Fibroblast of the aortic adventitia (primary cell): ENCODE measurements at regions not wholly inside any gene's neighbourhood (a gene's known extent, or its start where the extent isn't known, plus 50 kb on each side); places are given as distances from the start of the nearest gene placed in this dataset.
A peak's percentile ranks its signal among the peaks of the same experiment; 100 is the strongest.

ENCODE experiments used
- DNase-seq: peaks from one replicate; pipeline ENCODE4 v3.0.0-alpha.2; 2010; ENCODE audit warnings: low read depth
- H3K4me3 ChIP-seq: 2 replicates; pipeline ENCODE4 v1.5.1; 2011; ENCODE audit warnings: low read depth, mild to moderate bottlenecking, control low read depth, low read length, moderate library complexity
- TF ChIP-seq, protein P1 (sequence below): IDR thresholded peaks from 2 replicates; pipeline ENCODE4 v1.5.1; 2011; ENCODE audit warnings: mild to moderate bottlenecking, low read length, control low read depth, inconsistent platforms; ENCODE audit not compliant: insufficient read depth

DNA sequence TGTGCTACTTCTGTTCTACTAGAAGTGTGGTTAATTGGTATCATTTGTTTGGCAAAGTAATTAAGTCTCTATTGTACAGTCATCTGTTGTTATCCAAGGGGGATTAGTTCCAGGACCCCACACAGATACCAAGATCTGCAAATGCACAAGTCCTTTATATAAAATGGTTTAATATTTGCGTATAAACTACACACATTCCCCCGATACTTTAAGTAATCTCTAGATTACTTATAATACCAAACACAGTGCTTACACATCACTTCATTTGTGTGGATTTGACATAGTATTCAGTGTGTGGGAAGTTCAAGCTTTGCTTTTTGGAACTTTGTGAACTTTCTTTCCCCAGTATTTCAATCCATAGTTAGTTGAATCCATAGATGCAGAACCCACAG is 50.5 kb upstream of the ABI3BP start:
- H3K4me3 ChIP-seq, result no peak overlapping the region
- DNase-seq, result no peak
- TF ChIP-seq, protein P1, sequence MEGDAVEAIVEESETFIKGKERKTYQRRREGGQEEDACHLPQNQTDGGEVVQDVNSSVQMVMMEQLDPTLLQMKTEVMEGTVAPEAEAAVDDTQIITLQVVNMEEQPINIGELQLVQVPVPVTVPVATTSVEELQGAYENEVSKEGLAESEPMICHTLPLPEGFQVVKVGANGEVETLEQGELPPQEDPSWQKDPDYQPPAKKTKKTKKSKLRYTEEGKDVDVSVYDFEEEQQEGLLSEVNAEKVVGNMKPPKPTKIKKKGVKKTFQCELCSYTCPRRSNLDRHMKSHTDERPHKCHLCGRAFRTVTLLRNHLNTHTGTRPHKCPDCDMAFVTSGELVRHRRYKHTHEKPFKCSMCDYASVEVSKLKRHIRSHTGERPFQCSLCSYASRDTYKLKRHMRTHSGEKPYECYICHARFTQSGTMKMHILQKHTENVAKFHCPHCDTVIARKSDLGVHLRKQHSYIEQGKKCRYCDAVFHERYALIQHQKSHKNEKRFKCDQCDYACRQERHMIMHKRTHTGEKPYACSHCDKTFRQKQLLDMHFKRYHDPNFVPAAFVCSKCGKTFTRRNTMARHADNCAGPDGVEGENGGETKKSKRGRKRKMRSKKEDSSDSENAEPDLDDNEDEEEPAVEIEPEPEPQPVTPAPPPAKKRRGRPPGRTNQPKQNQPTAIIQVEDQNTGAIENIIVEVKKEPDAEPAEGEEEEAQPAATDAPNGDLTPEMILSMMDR, result no peak

DNA sequence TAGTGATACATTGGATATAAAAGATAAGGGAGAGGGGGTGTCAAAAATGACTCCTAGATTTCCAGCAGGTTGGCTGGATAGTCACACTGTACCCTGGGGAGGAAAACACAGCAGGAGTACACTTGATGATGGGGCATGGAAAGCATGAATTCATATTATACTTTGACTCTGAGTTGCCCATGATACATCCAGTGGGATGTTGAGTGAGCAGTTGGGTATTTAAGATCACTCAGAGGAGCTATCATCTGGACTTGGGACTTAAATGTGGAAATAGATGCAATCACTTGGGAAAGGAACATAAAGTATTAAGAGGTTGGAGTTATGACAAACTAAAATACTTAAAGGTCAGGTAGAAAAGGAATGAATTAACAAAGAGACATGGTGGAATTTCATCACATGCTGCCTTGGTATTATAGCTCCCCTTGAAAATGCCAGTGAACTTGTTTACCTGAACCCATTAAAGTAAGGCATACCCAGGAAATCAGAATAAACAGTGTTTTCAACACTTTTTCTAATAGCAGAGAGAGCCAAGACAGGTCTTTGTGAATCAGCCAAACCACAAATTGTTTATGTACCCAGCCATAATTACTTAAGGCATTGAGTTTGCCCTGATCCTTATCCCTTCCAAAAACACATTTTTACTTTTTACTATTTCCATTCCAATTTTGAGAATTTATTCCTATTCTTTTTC is 49.9 kb upstream of the ABI3BP start:
- peak; percentile 59 for DNase-seq

More for the DNA sequence above, 49.9 kb upstream of the ABI3BP start:
- H3K4me3 ChIP-seq, result no peak overlapping the region
- TF ChIP-seq, protein P1, result no peak
